ENCODE measurements at regions not wholly inside any gene's neighbourhood (a gene's known extent, or its start where the extent isn't known, plus 50 kb on each side); places are given as distances from the start of the nearest gene placed in this dataset.

GRCh38 chr14:27114180-27114579, 516.3 kb upstream of the NOVA1 start:
- in situ Hi-C loops (cut with HindIII; ENCODE audit: low sequenced_read_pairs): no loop called here
- TF ChIP-seq, protein P1, sequence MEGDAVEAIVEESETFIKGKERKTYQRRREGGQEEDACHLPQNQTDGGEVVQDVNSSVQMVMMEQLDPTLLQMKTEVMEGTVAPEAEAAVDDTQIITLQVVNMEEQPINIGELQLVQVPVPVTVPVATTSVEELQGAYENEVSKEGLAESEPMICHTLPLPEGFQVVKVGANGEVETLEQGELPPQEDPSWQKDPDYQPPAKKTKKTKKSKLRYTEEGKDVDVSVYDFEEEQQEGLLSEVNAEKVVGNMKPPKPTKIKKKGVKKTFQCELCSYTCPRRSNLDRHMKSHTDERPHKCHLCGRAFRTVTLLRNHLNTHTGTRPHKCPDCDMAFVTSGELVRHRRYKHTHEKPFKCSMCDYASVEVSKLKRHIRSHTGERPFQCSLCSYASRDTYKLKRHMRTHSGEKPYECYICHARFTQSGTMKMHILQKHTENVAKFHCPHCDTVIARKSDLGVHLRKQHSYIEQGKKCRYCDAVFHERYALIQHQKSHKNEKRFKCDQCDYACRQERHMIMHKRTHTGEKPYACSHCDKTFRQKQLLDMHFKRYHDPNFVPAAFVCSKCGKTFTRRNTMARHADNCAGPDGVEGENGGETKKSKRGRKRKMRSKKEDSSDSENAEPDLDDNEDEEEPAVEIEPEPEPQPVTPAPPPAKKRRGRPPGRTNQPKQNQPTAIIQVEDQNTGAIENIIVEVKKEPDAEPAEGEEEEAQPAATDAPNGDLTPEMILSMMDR (IDR thresholded peaks at IDR 0.05; ENCODE audit: low read depth, low read length, missing control alignments): no peak
- H3K4me3 ChIP-seq (ENCODE audit: low read depth, low read length): no peak overlapping the region
- no peak for DNase-seq (ENCODE audit: low read depth)

DNA sequence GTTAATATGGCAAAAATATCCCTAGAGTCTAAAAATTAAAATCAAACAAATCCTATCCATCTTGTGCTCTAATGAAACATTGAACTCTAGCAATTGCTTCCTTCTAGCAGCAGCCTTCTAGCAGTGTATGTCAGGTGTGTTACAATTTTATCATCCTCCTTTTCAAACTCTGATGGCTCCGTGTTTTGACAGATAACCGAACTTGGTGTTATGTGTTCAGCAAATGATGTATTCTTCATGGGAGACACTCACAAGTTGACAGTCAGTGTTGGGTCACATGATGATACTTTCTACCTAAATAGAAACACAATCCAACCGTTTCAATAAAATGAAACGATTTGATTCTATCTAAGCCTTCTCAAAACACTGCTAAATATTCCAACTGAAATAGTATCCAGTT, 525.3 kb upstream of the NOVA1 start:
- TF ChIP-seq, protein P1 (IDR thresholded peaks at IDR 0.05; ENCODE audit: low read depth, low read length, missing control alignments): no peak
- H3K4me3 ChIP-seq (ENCODE audit: low read depth, low read length): no peak overlapping the region
- DNase-seq (ENCODE audit: low read depth): no peak
- in situ Hi-C loops (cut with HindIII; ENCODE audit: low sequenced_read_pairs): no loop called here

DNA sequence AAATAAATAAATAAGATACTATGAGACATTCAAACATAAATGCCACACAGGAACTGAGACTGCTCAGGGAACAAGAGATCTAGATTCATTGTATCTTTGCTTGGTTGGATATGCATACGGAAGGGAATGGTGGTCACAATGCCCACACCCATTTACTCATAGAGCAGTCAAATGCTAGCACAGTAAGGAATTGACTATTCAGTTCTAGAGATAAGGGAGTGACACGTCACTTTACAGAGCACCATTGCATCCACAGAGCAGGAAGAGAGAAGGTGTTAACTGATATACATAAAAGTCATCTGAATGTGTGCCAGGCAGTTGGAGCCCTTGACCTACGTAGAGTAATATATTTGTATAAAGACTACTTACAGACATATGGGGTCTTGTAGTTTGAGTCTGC, 530.0 kb upstream of the NOVA1 start:
- no peak overlapping the region for H3K4me3 ChIP-seq (ENCODE audit: low read depth, low read length)
- no peak for DNase-seq (ENCODE audit: low read depth)
- in situ Hi-C loops (cut with HindIII; ENCODE audit: low sequenced_read_pairs): no loop called here
- TF ChIP-seq, protein P1 (IDR thresholded peaks at IDR 0.05; ENCODE audit: low read depth, low read length, missing control alignments): no peak

GRCh38 chr14:27134200-27134599, 536.4 kb upstream of the NOVA1 start:
- H3K4me3 ChIP-seq (ENCODE audit: low read depth, low read length): no peak overlapping the region
- no peak for DNase-seq (ENCODE audit: low read depth)
- TF ChIP-seq, protein P1 (IDR thresholded peaks at IDR 0.05; ENCODE audit: low read depth, low read length, missing control alignments): no peak
- in situ Hi-C loops (cut with HindIII; ENCODE audit: low sequenced_read_pairs): no loop called here

- no peak overlapping the region for H3K4me3 ChIP-seq (ENCODE audit: low read depth, low read length)
- DNase-seq (ENCODE audit: low read depth): no peak
- TF ChIP-seq, protein P1 (IDR thresholded peaks at IDR 0.05; ENCODE audit: low read depth, low read length, missing control alignments): no peak
- in situ Hi-C loops (cut with HindIII; ENCODE audit: low sequenced_read_pairs): no loop called here
Observed at GRCh38 chr14:27145170-27145569, 547.3 kb upstream of the NOVA1 start.

DNA sequence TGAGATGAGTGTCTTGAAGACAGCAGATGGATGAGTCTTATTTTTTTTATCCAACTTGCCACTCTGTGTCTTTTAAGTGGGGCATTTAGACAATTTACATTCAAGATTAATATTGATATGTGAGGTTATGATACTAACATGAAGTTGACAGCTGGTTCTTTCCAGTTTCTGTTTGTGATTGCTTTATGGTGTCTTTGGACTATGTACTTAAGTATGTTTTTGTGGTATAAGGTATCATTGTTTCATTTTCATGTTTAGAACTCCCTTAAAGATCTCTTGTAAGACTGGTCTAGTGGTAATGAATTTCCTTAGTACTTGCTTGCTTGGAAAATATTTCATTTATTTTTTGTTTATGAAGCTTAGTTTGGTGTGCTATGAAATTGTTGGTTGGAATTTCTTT, 550.3 kb upstream of the NOVA1 start:
- no peak overlapping the region for H3K4me3 ChIP-seq (ENCODE audit: low read depth, low read length)
- in situ Hi-C loops (cut with HindIII; ENCODE audit: low sequenced_read_pairs): no loop called here
- no peak for DNase-seq (ENCODE audit: low read depth)
- TF ChIP-seq, protein P1 (IDR thresholded peaks at IDR 0.05; ENCODE audit: low read depth, low read length, missing control alignments): no peak

DNA sequence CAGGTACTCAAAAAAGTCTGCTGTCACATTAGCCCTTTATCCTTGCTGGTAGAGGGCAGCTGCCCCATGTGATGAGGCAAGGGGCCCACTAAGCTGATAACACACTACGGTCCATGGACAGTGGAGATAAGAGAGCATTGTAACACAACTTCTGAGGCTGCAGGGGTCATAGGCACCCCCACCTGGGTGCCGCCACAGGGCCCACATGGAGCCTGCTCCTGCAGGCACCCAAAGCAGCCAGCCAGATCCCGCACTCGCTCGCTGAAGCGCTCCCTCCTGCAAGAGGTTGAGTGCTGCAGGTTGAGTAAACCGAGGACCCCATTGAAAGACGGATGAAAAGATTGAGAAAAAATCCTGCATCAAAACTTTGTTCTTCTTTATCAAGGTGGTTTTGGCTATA, 566.3 kb upstream of the NOVA1 start:
- TF ChIP-seq, protein P1 (IDR thresholded peaks at IDR 0.05; ENCODE audit: low read depth, low read length, missing control alignments): no peak
- DNase-seq (ENCODE audit: low read depth): no peak
- in situ Hi-C loops (cut with HindIII; ENCODE audit: low sequenced_read_pairs): no loop called here
- H3K4me3 ChIP-seq (ENCODE audit: low read depth, low read length): no peak overlapping the region
